ENCODE measurements at regions not wholly inside any gene's neighbourhood (a gene's known extent, or its start where the extent isn't known, plus 50 kb on each side); places are given as distances from the start of the nearest gene placed in this dataset.

GRCh38 chr16:86285421-86285820 is 224.9 kb upstream of the FOXF1 start:
- TF ChIP-seq POLR2AphosphoS5 (IDR thresholded peaks at IDR 0.05; ENCODE audit: low read depth, low read length) (no peak), POLR2A (IDR thresholded peaks at IDR 0.05; ENCODE audit: low read depth, low read length) (no peak)
